Naive B cell (primary cell): ENCODE measurements at regions not wholly inside any gene's neighbourhood (a gene's known extent, or its start where the extent isn't known, plus 50 kb on each side); places are given as distances from the start of the nearest gene placed in this dataset.

Experiments
- ATAC-seq, 2 donors: fragments of 150-1000 bp; cut with Tn5 transposase; 2 replicates each; pipeline ENCODE4 v1.10.0; 2021; ENCODE audit warnings: low read depth in 2 of 2, mild to moderate bottlenecking in 2 of 2, moderate library complexity in 2 of 2
- DNase-seq: peaks from one replicate; pipeline ENCODE4 v3.0.0; 2022
- H3K27ac Mint-ChIP-seq, 6 donors: one replicate each; pipeline ENCODE4 v1.8.0; 2020 to 2022; ENCODE audit warnings: mild to moderate bottlenecking in 6 of 6, mixed read lengths in 6 of 6, moderate library complexity in 5 of 6, inconsistent platforms in 2 of 6
- H3K27me3 Mint-ChIP-seq, 3 donors: one replicate each; pipeline ENCODE4 v1.8.0; 2021 to 2022; ENCODE audit warnings: mixed read lengths in 3 of 3, mild to moderate bottlenecking in 1 of 3
- H3K36me3 Mint-ChIP-seq, 2 donors: one replicate each; pipeline ENCODE4 v1.8.0; 2020 to 2022; ENCODE audit warnings: mixed read lengths in 2 of 2, inconsistent platforms in 1 of 2, mild to moderate bottlenecking in 1 of 2
- H3K4me1 Mint-ChIP-seq, 3 donors: one replicate each; pipeline ENCODE4 v1.8.0; 2020 to 2022; ENCODE audit warnings: mixed read lengths in 3 of 3, inconsistent platforms in 1 of 3, mild to moderate bottlenecking in 1 of 3, moderate library complexity in 1 of 3
- H3K4me3 Mint-ChIP-seq, 8 donors: one replicate each; pipeline ENCODE4 v1.8.0; 2020 to 2022; ENCODE audit warnings: mild to moderate bottlenecking in 8 of 8, mixed read lengths in 8 of 8, moderate library complexity in 8 of 8, inconsistent platforms in 2 of 8
- H3K9me3 Mint-ChIP-seq, 7 donors: one replicate each; pipeline ENCODE4 v1.8.0; 2020 to 2022; ENCODE audit warnings: mixed read lengths in 7 of 7, mild to moderate bottlenecking in 5 of 7, inconsistent platforms in 2 of 7, moderate library complexity in 1 of 7

DNA sequence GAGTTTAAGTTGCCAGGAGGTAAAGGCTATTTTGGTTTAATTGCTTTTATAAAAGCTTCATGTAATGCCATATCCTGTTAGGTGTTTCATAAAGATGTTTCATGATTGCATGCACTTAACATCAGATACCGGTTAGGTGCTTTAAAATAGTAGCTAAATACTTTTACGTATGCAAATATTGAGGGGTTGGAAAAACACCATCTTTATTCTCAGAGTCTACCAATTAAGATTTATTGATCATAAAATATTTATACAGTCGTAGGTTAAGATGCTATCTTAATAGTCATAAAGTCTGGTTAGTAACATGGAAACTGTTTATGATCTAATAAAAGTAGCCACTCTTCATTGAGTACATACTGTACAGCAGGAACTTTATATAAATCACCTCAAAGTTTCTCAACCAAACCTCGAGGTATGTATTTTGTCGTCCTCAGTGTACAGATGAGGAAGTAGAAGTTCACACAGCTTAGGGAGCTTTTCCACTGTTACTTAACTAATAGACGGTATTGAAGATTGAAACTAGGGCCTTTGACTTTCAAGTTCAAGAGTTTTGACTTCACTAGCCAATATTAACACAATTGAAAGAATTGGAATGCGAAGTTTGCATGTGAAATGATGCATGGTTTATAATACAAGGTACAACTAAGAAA, 897.1 kb downstream of the GATA3 start:
- Mint-ChIP-seq H3K27ac (no peak overlapping the region), H3K4me1 (no peaks in the 10 kb centered on the region), H3K36me3 (no peaks in the 10 kb centered on the region), H3K9me3 (peaks cover 0 to 8% (median 0%) of the 10 kb centered on the region in 7 donors), H3K27me3 (no peaks in the 10 kb centered on the region), H3K4me3 (no peak overlapping the region)
- ATAC-seq (no peak), DNase-seq (no peak)

DNA sequence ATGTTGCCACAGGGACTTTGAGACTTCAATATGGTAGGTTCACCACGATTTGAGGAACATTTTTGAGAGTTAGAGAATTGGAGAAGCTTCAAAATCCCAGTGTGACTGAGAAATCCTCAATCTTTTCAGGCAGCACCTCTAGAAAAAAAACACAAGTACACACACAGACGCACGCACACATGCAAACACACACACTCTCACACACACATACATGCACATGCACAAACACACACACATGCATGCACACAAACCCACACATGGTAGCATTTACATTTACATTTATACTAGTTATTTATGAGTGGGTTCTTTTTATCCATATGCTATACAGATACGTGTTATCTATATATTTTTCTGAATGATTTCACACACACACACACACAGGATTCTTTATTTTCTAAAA, 901.9 kb downstream of the GATA3 start:
- ATAC-seq, result no peak
- no peak overlapping the region for H3K27ac Mint-ChIP-seq
- H3K4me3 Mint-ChIP-seq, result no peak overlapping the region
- no peaks in the 10 kb centered on the region for H3K36me3 Mint-ChIP-seq
- no peaks in the 10 kb centered on the region for H3K27me3 Mint-ChIP-seq
- H3K9me3 Mint-ChIP-seq, result peaks cover 0 to 8% (median 0%) of the 10 kb centered on the region in 7 donors
- H3K4me1 Mint-ChIP-seq, result no peaks in the 10 kb centered on the region
- DNase-seq, result no peak

DNA sequence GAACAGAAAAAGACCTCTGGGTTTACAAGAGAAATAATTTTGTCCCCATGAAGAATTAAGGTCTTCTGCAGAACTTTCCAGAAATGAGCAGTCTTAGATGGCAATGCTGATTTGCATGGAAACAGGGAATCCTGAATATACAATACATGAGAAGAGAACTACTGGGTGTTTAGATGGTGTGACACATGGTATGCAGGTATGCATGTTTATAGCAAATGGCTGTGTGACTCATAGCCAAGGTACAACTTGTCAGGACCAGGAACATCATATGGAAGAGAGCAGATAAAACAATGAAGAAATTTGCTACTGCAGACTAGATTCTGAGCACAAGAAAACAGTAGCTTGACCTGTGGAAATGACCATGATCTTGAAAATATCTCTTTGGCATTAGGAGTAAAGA, 907.8 kb downstream of the GATA3 start:
- ATAC-seq (no peak), DNase-seq (no peak)
- Mint-ChIP-seq H3K27ac (no peak overlapping the region), H3K36me3 (no peaks in the 10 kb centered on the region), H3K27me3 (no peaks in the 10 kb centered on the region), H3K9me3 (peaks cover 0 to 11% (median 3%) of the 10 kb centered on the region in 7 donors), H3K4me3 (no peak overlapping the region), H3K4me1 (no peaks in the 10 kb centered on the region)

DNA sequence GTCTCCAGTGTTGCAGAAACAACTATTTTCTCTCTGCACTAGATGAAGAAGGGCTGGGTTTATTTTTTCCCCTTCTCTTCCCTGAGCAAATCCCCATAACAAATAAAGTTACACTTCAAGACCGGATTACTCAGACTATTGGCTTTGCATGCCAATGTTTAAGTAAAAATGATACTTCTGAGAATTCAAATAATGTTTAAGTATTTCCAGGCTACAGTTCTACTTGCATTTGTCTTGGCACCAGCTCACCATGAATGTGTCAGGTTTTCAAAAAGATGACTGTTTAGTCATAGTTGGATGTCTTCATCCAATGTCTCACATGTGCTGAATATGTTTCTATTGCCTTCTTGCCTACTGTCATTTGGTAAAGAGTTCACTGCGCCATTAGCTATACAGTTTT, 912.6 kb downstream of the GATA3 start:
- no peaks in the 10 kb centered on the region for H3K27me3 Mint-ChIP-seq
- no peaks in the 10 kb centered on the region for H3K36me3 Mint-ChIP-seq
- no peak overlapping the region for H3K27ac Mint-ChIP-seq
- H3K4me3 Mint-ChIP-seq, result no peak overlapping the region
- peaks cover 2 to 13% (median 8%) of the 10 kb centered on the region in 7 donors for H3K9me3 Mint-ChIP-seq
- ATAC-seq (no peak), DNase-seq (no peak)
- H3K4me1 Mint-ChIP-seq, result no peaks in the 10 kb centered on the region

DNA sequence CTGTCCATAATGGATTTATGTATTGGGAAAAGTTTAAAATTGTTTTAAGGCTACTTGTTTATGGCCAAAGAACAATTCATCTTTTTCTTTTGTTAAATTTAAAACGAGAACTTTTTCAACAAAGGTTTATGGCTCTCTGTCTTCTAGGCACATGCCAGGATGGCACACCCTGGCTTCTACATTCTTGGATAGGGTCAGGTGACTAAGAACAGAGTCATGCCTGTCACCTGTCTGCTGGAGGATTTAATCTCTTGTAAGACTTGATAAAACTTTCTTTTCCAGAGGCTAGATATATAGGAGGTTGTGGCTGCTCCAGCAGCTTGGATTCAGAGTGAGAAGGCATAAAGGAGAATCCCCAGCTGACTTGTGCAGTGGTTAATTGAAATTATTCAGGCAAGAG, 915.4 kb downstream of the GATA3 start:
- ATAC-seq, result no peak
- Mint-ChIP-seq H3K4me3 (no peak overlapping the region), H3K4me1 (no peaks in the 10 kb centered on the region), H3K36me3 (no peaks in the 10 kb centered on the region), H3K9me3 (peaks cover 0 to 13% (median 2%) of the 10 kb centered on the region in 7 donors), H3K27me3 (peaks cover 0 to 4% (median 0%) of the 10 kb centered on the region in 3 donors), H3K27ac (no peak overlapping the region)
- DNase-seq, result no peak

DNA sequence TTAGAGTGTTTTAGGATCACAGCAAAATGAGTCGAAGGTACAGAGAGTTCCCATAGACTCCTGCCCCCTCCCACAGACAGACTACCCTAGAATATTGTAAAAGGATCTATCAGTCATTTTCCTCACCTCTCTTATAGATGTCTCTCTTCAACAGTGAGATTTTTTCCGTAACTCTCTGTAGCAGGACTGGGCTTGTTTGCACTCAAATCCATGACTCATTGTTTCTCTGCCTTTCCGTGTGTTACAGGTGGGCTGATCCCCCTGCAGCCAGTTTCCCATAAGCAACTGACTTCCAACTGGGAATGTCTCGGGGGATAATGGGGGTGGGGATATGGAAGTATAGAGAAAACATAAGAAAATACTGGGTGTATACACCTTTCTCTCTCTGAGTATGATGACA, 921.0 kb downstream of the GATA3 start:
- Mint-ChIP-seq H3K9me3 (peaks cover 0 to 9% (median 0%) of the 10 kb centered on the region in 7 donors), H3K27ac (no peak overlapping the region), H3K4me1 (no peaks in the 10 kb centered on the region), H3K27me3 (peaks cover 0 to 11% (median 0%) of the 10 kb centered on the region in 3 donors), H3K36me3 (no peaks in the 10 kb centered on the region), H3K4me3 (no peak overlapping the region)
- ATAC-seq (no peak), DNase-seq (no peak)

DNA sequence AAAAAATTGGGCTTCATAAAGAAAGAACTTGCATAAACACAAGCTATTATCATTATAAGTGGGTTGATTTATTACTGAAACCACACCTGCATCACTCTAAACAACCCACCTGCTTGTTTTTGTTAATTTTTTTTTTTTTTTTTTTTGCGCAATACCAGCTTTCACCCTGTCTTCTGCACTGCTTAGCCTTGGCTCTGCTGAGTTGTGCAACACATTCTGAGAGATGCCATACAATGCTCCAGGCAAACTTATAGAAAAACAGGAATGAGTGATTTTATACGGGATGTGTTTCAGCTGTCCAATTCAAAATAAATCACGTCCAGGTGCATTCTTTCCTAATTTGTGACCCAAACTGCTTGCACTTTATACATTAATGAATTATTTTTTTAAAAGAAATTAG, 923.6 kb downstream of the GATA3 start:
- no peak for ATAC-seq
- H3K27ac Mint-ChIP-seq, result no peak overlapping the region
- no peak overlapping the region for H3K4me3 Mint-ChIP-seq
- peaks cover 0 to 4% (median 0%) of the 10 kb centered on the region in 7 donors for H3K9me3 Mint-ChIP-seq
- H3K36me3 Mint-ChIP-seq, result no peaks in the 10 kb centered on the region
- no peaks in the 10 kb centered on the region for H3K4me1 Mint-ChIP-seq
- no peak for DNase-seq
- H3K27me3 Mint-ChIP-seq, result peaks cover 0 to 7% (median 0%) of the 10 kb centered on the region in 3 donors

DNA sequence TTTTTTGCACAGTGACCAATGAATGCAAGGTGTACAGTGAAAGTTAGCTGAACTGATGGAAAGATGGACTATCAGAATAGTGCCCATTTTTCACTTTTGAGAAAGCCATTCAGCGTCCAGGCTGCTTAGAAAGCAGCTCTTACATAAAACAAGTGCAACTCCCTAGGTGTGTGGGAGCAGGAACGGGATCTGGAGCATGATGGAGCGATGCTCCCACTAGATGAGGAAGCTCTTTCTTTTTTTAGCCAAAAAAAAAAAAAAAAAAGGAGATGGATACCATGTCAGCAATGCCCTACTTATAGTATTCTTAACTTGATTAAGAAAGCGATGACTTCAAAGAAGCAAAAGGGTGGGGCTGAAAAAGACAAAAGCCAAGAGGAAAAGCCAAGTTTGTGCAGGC, 925.5 kb downstream of the GATA3 start:
- Mint-ChIP-seq H3K4me1 (no peaks in the 10 kb centered on the region), H3K27ac (no peak overlapping the region), H3K9me3 (peaks cover 0 to 4% (median 0%) of the 10 kb centered on the region in 7 donors), H3K4me3 (no peak overlapping the region), H3K36me3 (no peaks in the 10 kb centered on the region), H3K27me3 (peaks cover 0 to 7% (median 0%) of the 10 kb centered on the region in 3 donors)
- DNase-seq, result no peak
- no peak for ATAC-seq

DNA sequence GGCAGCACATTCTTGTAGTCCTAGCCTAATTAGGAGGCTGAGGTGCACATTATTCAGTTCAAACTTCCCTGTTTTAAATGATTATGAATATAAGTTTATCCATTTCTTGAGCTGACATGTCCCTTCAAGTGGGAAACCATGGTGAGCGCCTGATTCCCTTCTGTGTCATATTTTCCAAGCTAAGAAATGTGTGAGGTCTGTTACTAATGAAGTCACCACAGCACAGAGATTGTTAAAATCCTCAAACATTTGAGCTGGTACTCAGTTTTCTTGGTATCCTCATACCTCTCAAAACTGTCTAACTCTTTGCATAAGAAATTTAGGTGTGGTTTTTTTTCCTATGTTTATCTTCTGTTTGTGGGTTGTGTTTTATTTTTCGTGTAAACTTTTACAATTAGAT, 926.8 kb downstream of the GATA3 start:
- no peak for ATAC-seq
- H3K27ac Mint-ChIP-seq, result no peak overlapping the region

DNA sequence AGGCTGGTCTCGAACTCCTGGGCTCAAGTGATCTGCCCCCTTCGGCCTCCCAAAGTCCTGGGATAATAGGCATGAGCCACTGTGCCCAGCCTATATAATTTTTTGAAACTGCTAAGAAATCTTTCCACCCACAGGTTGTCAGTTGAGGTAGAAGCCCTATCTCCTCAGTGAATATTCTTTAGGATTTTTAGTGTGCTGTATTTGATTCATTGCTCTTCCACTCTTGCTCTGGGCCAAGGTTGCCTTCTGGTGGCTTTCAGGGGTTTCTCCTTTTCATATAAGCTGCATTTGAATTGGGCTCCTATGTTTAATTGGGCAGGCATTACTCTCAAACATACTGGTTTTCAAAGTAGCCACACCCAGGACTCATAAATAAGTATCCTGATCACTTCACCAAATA, 931.2 kb downstream of the GATA3 start:
- DNase-seq (no peak), ATAC-seq (no peak)
- H3K4me1 Mint-ChIP-seq, result no peaks in the 10 kb centered on the region
- H3K4me3 Mint-ChIP-seq, result no peak overlapping the region
- no peaks in the 10 kb centered on the region for H3K27me3 Mint-ChIP-seq
- no peaks in the 10 kb centered on the region for H3K36me3 Mint-ChIP-seq
- H3K9me3 Mint-ChIP-seq, result peaks cover 0 to 3% (median 0%) of the 10 kb centered on the region in 7 donors
- no peak overlapping the region for H3K27ac Mint-ChIP-seq

More for the DNA sequence above, 926.8 kb downstream of the GATA3 start:
- H3K9me3 Mint-ChIP-seq, result peaks cover 0 to 4% (median 0%) of the 10 kb centered on the region in 7 donors
- H3K27me3 Mint-ChIP-seq, result peaks cover 0 to 4% (median 0%) of the 10 kb centered on the region in 3 donors
- DNase-seq, result no peak
- no peak overlapping the region for H3K4me3 Mint-ChIP-seq
- no peaks in the 10 kb centered on the region for H3K4me1 Mint-ChIP-seq
- H3K36me3 Mint-ChIP-seq, result no peaks in the 10 kb centered on the region

DNA sequence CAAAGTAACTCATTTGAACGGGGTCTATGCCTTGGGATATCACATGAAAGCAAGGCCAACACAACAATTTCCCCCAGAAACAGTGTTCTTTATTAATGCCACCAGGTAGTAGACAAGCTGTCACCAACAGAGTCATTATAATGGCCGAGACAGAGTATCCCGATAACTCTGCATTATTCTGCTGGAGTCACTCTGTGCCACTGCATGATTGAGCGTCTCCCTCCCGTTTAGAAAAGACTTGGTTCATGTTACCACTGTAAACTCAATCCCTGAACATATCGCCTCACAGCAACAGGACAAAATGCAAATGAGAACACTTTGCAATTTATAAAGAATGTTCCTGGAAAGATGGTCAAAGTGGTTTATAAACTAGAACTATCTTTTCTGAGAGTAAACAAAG, 932.5 kb downstream of the GATA3 start:
- no peak overlapping the region for H3K27ac Mint-ChIP-seq
- H3K36me3 Mint-ChIP-seq, result no peaks in the 10 kb centered on the region
- H3K27me3 Mint-ChIP-seq, result no peaks in the 10 kb centered on the region
- DNase-seq (no peak), ATAC-seq (no peak)
- H3K9me3 Mint-ChIP-seq, result peaks cover 0 to 3% (median 0%) of the 10 kb centered on the region in 7 donors
- no peaks in the 10 kb centered on the region for H3K4me1 Mint-ChIP-seq
- H3K4me3 Mint-ChIP-seq, result no peak overlapping the region

DNA sequence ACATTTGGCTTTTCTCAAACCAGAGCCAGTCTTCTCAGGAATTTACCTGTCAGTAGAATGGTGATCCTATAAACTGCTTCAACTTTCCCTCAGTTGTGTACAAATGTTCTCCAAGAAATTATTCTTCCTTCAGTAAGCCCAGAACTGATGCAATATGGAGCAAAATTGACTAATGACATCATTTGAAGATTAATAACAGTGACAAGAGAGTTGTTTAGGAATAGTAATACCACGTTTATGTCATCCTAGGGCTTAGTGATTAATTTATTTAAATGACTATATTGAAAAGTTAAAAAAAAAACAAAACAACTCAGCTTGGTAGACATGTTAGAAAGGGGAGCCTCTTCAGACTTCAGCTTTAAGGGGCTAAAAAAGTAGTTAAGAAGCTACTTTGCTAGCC, 933.2 kb downstream of the GATA3 start:
- no peak for DNase-seq
- Mint-ChIP-seq H3K4me1 (no peaks in the 10 kb centered on the region), H3K27me3 (no peaks in the 10 kb centered on the region), H3K27ac (no peak overlapping the region), H3K9me3 (peaks cover 0 to 3% (median 0%) of the 10 kb centered on the region in 7 donors), H3K36me3 (no peaks in the 10 kb centered on the region), H3K4me3 (no peak overlapping the region)
- ATAC-seq, result no peak

DNA sequence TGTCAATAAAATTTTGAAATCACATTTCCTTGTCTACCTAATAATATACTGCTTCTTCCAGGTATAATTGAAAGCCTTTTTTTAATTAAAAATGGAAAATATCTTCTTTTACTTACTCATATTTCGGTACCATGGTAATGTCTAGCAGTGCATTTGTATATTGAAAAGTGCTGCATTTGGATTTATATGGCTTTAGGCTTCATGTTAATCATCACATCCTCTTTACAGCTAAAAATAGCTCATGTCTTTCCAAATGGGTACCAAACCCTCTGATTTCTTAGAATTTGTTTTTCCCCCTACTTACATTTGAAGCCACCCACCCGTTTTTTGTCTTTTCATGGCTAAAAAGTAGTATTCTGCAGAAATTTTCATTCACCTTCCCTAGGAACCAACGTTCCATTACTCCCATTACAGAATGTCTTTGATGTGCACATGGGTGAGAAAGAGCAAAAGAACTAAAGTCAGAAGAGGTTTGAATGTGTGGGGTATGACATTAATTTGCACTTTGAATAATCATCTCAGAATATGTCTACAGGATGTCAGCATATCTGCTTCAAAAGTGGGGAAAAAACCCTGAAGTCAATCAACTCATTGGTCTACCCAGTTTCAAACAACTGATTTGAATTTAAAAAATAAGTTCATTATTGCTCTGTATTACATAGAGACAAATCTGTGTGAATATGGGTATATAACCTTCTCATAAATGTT, 935.9 kb downstream of the GATA3 start:
- Mint-ChIP-seq H3K27me3 (peaks cover 0 to 4% (median 0%) of the 10 kb centered on the region in 3 donors), H3K4me3 (no peak overlapping the region), H3K9me3 (peaks cover 0 to 5% (median 0%) of the 10 kb centered on the region in 7 donors), H3K4me1 (no peaks in the 10 kb centered on the region), H3K36me3 (no peaks in the 10 kb centered on the region), H3K27ac (no peak overlapping the region)
- ATAC-seq (no peak), DNase-seq (no peak)

DNA sequence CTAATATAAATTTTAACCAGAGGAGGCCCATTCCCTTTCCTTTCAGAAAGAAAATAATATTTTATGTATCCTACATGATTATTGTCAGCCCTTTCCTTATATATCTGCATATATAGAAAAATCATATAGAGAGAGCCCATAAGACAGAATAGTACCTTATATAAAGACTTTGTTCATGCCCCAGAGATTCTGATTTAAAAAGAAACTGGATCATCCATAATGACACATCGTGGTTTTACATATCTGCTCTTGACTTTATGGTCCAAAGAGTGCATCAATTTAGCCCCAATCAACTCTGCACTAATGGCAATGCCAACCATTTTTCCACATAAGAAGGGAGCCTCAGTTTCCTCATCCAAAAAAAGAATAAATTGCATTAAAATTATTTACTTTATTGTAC, 937.5 kb downstream of the GATA3 start:
- Mint-ChIP-seq H3K27me3 (peaks cover 0 to 7% (median 0%) of the 10 kb centered on the region in 3 donors), H3K4me3 (no peak overlapping the region), H3K36me3 (no peaks in the 10 kb centered on the region), H3K27ac (no peak overlapping the region), H3K4me1 (no peaks in the 10 kb centered on the region), H3K9me3 (peaks cover 0 to 5% (median 0%) of the 10 kb centered on the region in 7 donors)
- no peak for ATAC-seq
- DNase-seq, result no peak
